Spleen (tissue), 7 donors: ENCODE measurements at regions not wholly inside any gene's neighbourhood (a gene's known extent, or its start where the extent isn't known, plus 50 kb on each side); places are given as distances from the start of the nearest gene placed in this dataset.

Experiments used
- CTCF ChIP-seq, 11 experiments: fragments of 200-600 bp in 7 of 11; fragments of 450-650 bp in 4 of 11; sonication (generic) in 4 of 11; IDR thresholded peaks in 8 of 11; conservative IDR thresholded peaks in 3 of 11; 1 replicate in 7 of 11; 2 replicates in 4 of 11; pipeline versions ENCODE4 v1.4.0 to v1.8.0; 2016 to 2021; ENCODE audit warnings: antibody characterized with exemption in 11 of 11, inconsistent platforms in 4 of 11, mild to moderate bottlenecking in 1 of 11
- POLR2AphosphoS5 ChIP-seq, 3 donors: sonication (generic); formaldehyde crosslinking; IDR thresholded peaks; one replicate each; pipeline ENCODE4 v1.5.1; 2017; ENCODE audit warnings: antibody characterized with exemption in 3 of 3
- donor health status: DM: no; HTN: no; CAD: no; lungs with moderate emphysema.
- donor health status: DM: no; HTN: no; CAD: no.
- donor health status: DM: no; HTN: no; CAD: no.

- TF ChIP-seq CTCF (IDR thresholded peaks at IDR 0.05 in 8 of 11, conservative IDR thresholded peaks at IDR 0.05 in 3 of 11) (no peak), POLR2AphosphoS5 (IDR thresholded peaks at IDR 0.05) (no peak)
These were observed 154.7 kb downstream of the KCNJ2 start for GRCh38 chr17:70324031-70324430.
